Coronary artery (tissue), 2 donors: ENCODE measurements at regions not wholly inside any gene's neighbourhood (a gene's known extent, or its start where the extent isn't known, plus 50 kb on each side); places are given as distances from the start of the nearest gene placed in this dataset.

Experiments used
- DNase-seq: peaks from one replicate; pipeline ENCODE4 v3.0.0-alpha.2; 2017; ENCODE audit warnings: low spot score
- H3K27ac ChIP-seq, 2 donors: fragments of 200-600 bp; sonication (generic); one replicate each; pipeline ENCODE4 v1.5.1; 2016 to 2019
- H3K4me3 ChIP-seq: fragments of 200-600 bp; sonication (generic); 2 replicates; pipeline ENCODE4 v1.5.1; 2016; ENCODE audit warnings: mild to moderate bottlenecking, moderate library complexity
- CTCF ChIP-seq: fragments of 200-600 bp; sonication (generic); IDR thresholded peaks from one replicate; pipeline ENCODE4 v1.5.1; 2019; ENCODE audit warnings: antibody characterized with exemption

GRCh38 chr20:41952166-41952565, 334.0 kb upstream of the CHD6 start:
- no peak for TF ChIP-seq CTCF

GRCh38 chr20:41951615-41952014, 333.4 kb upstream of the CHD6 start:
- no peak for DNase-seq
- no peak overlapping the region for H3K4me3 ChIP-seq
- TF ChIP-seq CTCF, result no peak
- H3K27ac ChIP-seq, result no peak overlapping the region

More at GRCh38 chr20:41952166-41952565, 334.0 kb upstream of the CHD6 start:
- H3K4me3 ChIP-seq, result no peak overlapping the region
- no peak for DNase-seq
- no peak overlapping the region for H3K27ac ChIP-seq

- Histone ChIP-seq H3K4me3 (no peak overlapping the region), H3K27ac (no peak overlapping the region)
- no peak for TF ChIP-seq CTCF
- DNase-seq, result no peak
Measured at GRCh38 chr20:41939659-41940058, 321.5 kb upstream of the CHD6 start.

- H3K27ac ChIP-seq, result no peak overlapping the region
- no peak overlapping the region for H3K4me3 ChIP-seq
- DNase-seq, result no peak
- no peak for TF ChIP-seq CTCF
Measured at GRCh38 chr20:41938353-41938752, 320.2 kb upstream of the CHD6 start.

- TF ChIP-seq CTCF, result no peak
- DNase-seq, result no peak
- no peak overlapping the region for H3K4me3 ChIP-seq
Measured at GRCh38 chr20:41935259-41935791, 317.1 kb upstream of the CHD6 start.

GRCh38 chr20:41932431-41932830, 314.3 kb upstream of the CHD6 start:
- no peak for TF ChIP-seq CTCF
- Histone ChIP-seq H3K27ac (no peak overlapping the region), H3K4me3 (no peak overlapping the region)
- DNase-seq, result no peak

More at GRCh38 chr20:41935259-41935791, 317.1 kb upstream of the CHD6 start:
- no peak overlapping the region for H3K27ac ChIP-seq

- no peak for DNase-seq
- H3K27ac ChIP-seq, result no peak overlapping the region
- no peak for TF ChIP-seq CTCF
- no peak overlapping the region for H3K4me3 ChIP-seq
Measured at GRCh38 chr20:41927655-41928054, 309.5 kb upstream of the CHD6 start.
